HG03565 (cell line): ENCODE measurements at regions not wholly inside any gene's neighbourhood (a gene's known extent, or its start where the extent isn't known, plus 50 kb on each side); places are given as distances from the start of the nearest gene placed in this dataset.

ENCODE experiments used
- ATAC-seq: cut with Tn5 transposase; IDR thresholded peaks from one replicate; pipeline ENCODE4 v1.9.1; 2021; ENCODE audit warnings: mild to moderate bottlenecking, moderate library complexity; ENCODE audit not compliant: unreplicated experiment

GRCh38 chrX:38987198-38987651 is 186.0 kb downstream of the MID1IP1 start:
- ATAC-seq: no peak

DNA sequence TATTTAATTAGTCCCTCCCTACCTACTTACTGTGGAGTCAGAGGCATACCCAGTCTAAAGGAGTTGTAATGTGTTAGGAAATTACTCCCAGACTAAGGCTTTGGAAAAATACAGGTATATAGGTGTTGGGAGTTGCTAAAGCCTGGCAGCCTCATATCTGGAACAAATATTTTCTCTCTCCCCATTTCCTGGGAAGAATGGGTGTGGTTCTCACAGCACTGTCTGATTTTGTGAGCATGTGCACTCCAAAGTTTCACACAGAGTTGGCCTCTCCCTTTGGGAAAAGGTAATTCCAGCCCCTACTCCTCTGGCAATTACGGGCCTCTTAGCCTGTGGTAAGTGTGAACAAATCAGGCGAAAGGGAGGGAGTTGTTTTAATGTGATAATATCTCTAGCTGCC is 187.0 kb downstream of the MID1IP1 start:
- no peak for ATAC-seq

GRCh38 chrX:38989076-38989475 is 187.8 kb downstream of the MID1IP1 start:
- ATAC-seq: no peak

DNA sequence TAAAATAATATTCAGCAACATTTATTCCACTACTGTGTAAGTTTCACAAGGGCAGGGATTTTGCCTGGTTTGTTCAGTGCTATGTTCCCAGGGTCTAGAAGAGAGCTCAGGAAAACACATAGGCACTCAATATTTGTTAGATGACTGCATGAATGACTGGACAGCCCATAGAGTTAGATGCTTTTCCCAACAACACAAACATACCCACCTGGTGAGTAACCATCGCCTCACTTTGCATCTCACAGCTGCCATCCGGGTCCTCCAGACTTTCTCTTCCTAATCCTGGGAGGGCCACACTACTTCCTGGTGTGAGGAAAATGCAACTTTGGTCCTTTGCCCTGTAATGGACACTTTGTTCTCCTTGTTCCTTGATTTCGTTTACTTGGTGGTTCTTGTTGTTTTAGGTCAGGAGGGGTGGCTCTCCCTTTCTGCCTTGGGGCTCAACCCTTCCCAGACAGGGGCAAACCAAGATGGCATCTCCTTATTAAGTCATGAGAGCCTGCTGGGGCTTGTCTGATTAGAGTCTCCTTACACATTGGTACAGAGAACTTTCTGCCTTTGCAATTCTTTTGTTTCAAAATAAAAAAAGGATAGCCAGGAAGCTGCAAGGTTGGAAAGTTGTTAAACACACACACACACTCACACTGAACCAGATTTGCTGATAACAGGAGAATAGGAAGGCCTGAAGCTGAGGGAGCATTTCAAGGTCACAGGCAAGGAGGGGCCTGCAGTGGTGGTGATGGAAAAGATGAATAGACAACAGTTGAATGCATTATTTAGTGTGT is 190.6 kb downstream of the MID1IP1 start:
- no peak for ATAC-seq

GRCh38 chrX:38992441-38993096 is 191.3 kb downstream of the MID1IP1 start:
- no peak for ATAC-seq

DNA sequence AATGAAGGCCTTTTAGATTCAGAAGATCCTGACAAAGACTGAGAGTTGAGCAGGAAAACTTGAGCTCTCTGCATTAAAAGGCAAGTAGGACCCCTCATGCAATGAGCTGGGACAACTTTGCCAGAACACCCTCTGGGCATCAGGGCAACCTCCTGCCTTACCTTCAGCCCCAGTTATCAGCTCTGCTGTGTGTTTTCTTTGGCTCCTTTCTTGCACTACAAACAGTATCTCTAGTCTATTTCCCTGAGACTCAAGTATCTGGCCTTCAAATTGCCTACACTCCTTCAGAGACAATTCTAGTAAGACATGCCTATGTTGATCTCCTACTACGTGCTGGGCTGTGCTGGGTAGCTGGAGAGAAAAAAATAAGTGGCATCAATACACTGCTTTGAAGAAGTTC is 192.2 kb downstream of the MID1IP1 start:
- no peak for ATAC-seq

DNA sequence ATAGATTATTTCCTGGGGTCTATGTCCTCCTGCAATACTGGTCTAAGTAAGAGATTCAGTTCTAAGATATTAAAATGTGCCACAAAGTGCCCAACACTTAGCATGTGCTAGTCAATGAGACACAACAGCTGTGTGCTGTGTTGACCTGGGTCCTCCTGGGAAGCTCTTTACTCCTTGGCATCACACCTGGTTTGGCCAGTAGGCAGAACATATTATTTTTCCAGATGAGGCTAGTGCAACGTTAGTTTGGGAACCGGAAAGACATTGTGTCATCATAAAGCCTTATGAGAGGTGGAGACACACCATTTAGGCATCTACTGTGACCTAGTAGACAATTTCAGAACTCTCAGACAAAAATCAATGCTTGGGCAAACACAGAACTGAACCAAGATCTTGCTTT is 197.8 kb downstream of the MID1IP1 start:
- no peak for ATAC-seq

DNA sequence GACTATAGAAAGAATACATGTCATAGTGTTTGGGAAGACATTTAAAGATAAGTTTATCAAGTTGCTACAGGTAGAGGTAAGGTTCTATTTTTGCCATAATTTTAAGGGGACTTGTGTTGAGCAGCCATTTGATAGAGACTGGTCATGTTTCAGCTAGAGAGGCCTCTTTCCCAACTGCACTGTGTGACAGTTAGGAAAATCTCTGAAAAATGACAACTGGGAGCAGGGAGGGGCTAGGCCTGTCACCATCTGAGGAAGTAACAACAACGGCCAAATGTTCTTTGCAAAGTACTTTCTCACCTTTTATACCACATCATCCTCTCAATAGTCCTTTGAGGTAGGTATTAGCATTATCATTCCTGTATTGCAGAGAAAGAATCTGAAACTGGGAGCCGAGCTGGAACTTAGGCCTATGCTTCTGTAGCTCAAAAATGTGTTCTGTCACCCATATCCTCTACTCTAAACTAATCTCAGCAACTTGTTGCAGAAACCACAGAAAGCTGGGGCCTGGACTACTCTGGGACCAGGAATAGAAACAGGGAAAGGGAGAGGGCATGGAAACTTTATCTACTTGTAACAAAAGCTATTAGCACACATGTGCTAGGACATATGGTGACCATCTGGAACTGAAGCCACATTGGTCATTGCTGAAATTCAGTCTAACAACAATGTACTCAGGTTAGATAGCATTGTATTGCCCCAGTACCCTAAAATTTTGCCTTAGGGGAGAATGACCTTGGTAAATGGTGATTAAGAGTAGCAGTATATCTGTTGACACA is 198.9 kb downstream of the MID1IP1 start:
- no peak for ATAC-seq

DNA sequence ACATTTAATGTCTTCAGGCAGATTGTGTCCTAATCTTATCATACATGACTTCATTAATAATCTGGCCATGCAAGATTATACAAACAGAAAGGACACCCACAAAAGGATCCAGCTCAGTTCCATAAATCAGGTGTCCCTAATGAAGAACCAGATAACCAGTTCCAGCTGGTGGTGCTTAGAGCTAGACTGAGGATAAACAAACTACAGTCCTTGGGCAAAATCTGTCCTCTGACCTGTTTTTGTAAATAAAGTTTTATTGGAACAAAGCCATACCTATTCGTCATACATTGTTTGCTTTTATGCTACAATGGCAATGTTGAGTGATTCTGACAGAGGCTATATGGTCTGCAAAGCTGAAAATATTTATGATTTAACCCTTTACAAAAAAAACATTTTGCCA is 199.5 kb downstream of the MID1IP1 start:
- ATAC-seq: no peak

DNA sequence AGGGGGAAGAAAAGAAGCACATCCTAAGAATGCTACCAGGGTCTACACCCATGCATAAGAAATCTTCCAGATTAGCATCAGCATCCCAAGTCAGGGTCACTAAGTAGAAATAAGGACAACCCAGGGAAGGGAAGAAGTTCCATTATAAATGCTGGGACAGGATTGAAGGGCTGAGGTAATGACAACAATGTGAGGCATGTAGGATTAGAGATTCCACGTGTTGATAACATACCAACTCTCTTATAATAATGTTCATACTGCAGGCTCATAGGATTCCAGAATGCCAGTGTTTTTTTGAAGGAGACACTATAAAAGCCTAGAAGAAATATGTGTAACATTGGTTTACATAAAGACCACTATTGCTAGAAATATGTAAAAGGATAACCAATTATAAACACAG is 201.2 kb downstream of the MID1IP1 start:
- ATAC-seq: no peak

- ATAC-seq: no peak
Measured at GRCh38 chrX:39008549-39008948, 207.3 kb downstream of the MID1IP1 start.

DNA sequence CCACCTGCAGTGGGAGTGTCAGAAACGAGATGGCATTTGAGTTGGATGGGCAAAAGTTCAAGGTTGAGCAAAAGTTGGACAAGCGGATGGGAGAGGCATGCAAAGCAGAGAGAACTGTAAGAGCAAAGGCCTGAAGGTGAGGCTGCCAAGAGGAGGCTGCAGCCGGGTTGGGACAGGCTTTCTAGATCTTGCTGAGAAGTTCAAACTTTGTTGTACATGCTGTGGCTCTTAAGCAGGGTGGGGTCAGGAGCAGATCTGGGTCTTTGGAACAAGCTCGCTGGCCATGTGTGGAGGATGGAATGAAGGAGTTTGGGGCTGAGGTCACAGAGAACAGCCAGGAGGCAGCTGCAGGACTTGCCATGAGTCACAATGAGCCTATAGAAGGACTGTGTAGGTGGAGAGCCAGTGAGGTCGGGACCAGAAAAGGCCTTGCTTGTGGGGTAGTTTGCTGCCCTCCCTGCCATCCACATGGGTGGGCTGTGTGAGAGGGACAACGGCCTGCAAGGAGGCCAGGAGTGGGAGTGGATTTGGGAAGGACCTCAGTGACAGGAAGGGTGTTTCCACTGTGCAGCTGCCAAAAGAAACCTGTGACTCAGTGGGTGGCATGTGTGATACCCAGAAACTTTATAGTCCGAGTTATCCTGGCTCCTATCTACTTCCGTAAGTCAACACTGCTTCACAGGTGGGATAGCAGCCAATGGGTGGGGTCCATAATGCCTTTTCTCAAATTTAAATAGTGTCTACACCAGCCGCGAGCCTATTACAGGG is 210.4 kb downstream of the MID1IP1 start:
- ATAC-seq: no peak

DNA sequence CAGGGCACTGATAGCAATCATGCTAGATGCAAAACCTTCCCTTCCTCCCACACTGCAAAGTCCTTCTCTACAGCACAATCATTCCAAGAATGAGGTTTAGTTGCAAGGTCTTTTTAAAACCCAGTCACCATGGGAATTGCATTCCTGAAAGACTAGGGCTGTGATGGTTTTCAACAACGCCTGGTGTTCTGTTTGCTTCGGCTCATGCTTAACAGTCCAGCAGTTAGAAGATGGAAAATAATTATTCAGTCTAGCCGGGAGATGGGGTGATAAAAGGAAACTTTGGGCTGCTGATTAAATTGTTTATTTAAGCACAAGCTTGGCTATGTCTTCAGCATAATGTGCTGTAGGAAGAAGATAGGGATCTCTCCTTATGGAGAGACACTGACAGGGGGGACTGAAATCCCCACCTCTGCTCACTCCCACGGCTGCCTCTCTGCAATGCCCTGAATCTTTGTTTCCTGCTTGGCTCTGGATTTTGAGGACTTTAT is 211.4 kb downstream of the MID1IP1 start:
- no peak for ATAC-seq

DNA sequence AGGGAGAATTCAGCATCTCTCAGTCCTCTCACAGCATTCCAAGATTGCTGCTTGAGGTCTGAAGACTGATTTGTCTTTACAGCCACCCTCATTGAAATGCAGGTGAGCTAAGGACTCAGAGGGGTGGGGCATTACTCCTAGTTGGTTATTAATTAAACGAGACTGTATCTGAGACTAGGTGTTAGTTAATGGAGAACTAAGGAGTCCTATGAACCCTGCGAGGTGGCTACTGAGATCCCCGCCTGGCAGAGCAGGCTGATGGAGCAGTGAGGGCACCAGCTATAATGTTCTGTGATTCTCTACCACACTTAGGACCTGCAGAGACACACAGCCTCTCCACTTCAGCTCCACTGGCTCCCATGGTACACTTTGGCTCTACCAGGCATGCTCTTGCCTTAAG is 215.3 kb downstream of the MID1IP1 start:
- ATAC-seq: no peak

DNA sequence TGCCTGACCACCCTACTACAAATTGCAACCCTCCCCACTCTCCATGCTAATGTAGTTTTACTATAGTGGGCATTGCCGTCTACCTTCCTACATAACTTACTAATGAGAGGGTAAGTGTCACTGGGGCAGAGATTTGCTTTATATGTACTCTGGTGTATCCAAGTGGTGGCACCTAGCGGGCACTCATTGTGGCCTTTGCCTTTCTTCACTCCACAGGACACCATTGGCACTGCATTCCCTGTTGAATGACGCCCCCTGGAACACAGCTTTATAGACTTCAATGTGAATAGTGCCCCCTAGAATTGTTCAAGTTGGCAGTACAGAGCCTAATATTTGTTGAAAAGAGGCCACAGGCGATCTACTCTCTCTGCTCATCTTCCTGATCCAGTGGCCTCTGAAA is 215.8 kb downstream of the MID1IP1 start:
- ATAC-seq: no peak

DNA sequence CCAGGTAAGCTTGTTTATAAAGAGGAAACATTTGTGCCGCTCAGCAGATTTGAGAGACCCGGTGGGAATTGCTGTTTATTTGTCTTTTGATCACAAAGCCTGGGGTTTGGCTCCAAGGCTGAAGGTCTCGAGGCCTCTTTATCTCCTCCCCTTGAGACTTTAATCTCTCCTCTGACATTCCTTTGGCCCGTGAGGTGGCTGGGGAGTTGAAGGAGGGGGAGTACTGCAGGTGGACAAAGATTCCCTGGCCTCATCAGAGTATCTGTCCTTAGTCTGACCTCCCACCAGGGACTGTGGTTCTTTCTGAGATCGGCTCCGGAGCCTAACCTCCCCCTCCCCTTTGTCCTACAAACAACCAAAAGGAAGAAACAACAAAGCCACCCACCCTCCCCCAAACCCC is 216.5 kb downstream of the MID1IP1 start:
- no peak for ATAC-seq

GRCh38 chrX:39018541-39018940 is 217.3 kb downstream of the MID1IP1 start:
- no peak for ATAC-seq

GRCh38 chrX:39019056-39019455 is 217.8 kb downstream of the MID1IP1 start:
- no peak for ATAC-seq

DNA sequence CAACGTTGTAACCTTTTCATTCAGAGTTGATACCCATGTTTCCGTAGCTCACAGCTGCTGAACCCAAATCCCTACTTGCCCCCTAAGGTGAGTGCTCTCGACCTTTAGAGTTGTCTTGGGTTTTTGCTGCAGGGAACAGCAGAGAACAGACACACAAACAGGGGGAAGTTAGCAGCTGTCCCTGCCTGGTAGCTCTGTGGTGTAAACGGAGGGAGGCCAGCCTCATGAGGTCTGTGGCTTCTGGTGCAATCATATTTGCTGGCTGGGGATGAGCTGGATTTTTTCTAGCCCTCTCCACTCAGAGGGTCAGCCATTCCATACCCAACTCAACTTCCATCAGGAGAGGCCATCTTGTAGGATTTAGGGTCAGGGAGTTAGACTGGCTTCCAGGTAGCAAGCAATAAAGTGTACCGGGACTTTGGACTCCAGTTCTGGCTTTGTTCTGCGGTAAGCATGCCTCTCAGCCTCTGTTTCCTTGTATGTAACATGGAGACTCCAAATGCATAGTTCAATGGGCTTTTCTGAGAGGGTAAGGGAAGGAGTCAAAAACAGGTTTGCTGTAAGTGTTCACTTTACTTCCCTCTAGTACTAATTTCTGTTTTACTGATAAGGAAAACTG is 218.9 kb downstream of the MID1IP1 start:
- ATAC-seq: no peak

GRCh38 chrX:39022106-39022505 is 220.8 kb downstream of the MID1IP1 start:
- ATAC-seq: no peak
